SH-SY5Y (cell line): ENCODE measurements at regions not wholly inside any gene's neighbourhood (a gene's known extent, or its start where the extent isn't known, plus 50 kb on each side); places are given as distances from the start of the nearest gene placed in this dataset.

Source experiments
- GATA2 ChIP-seq: IDR thresholded peaks from 2 replicates; pipeline ENCODE4 v1.6.1; 2011; ENCODE audit warnings: mild to moderate bottlenecking, low read depth, low read length
- GATA3 ChIP-seq: IDR thresholded peaks from 2 replicates; pipeline ENCODE4 v1.6.1; 2011; ENCODE audit warnings: low read depth, mild to moderate bottlenecking, low read length, moderate library complexity

DNA sequence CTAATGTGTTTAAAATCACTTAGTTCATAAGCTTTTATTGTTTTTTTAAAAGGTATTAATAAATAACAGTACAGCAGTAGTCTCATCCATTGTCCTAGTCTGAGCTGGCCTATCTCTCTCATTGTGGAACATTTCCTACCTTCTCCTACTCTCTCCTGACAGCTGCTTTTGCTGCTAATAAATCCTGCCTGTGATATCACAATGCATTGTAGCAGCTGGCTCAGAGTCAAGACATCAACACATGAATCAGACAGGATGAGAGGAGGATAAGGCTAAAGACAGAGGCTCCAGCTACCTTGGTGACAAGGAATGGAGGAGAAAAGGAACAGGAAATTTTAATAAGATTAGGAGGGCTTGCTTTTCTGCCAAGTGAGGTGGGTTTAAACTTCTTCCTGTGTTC is 626.1 kb downstream of the HS3ST4 start:
- TF ChIP-seq GATA2 (no peak), GATA3 (no peak)
